Stimulated activated CD4-positive, alpha-beta T cell treated with anti-CD3 and anti-CD28 coated beads, Interleukin-15, amount 100 ng/mL, for 48 hours (primary cell): ENCODE measurements at regions not wholly inside any gene's neighbourhood (a gene's known extent, or its start where the extent isn't known, plus 50 kb on each side); places are given as distances from the start of the nearest gene placed in this dataset.

Source experiments
- DNase-seq, 2 donors: peaks; one replicate each; pipeline ENCODE4 v3.0.0-alpha.2; 2020; ENCODE audit warnings: low read depth in 2 of 2

- DNase-seq: no peak
These were observed 471.5 kb downstream of the EPHA4 start for GRCh38 chr2:221100467-221101089.

GRCh38 chr2:221102896-221103688 is 469.0 kb downstream of the EPHA4 start:
- no peak for DNase-seq

GRCh38 chr2:221103930-221104329 is 468.2 kb downstream of the EPHA4 start:
- no peak for DNase-seq

- no peak for DNase-seq
These were observed 467.7 kb downstream of the EPHA4 start for GRCh38 chr2:221104361-221104811.

GRCh38 chr2:221106241-221106640 is 465.9 kb downstream of the EPHA4 start:
- no peak for DNase-seq

GRCh38 chr2:221107424-221107823 is 464.7 kb downstream of the EPHA4 start:
- DNase-seq: no peak

- DNase-seq: no peak
These were observed 462.6 kb downstream of the EPHA4 start for GRCh38 chr2:221109552-221109951.

- no peak for DNase-seq
These were observed 460.4 kb downstream of the EPHA4 start for GRCh38 chr2:221111739-221112138.

GRCh38 chr2:221112744-221113143 is 459.4 kb downstream of the EPHA4 start:
- no peak for DNase-seq

- no peak for DNase-seq
These were observed 456.2 kb downstream of the EPHA4 start for GRCh38 chr2:221115944-221116343.

- no peak for DNase-seq
These were observed 451.5 kb downstream of the EPHA4 start for GRCh38 chr2:221120643-221121042.

GRCh38 chr2:221123396-221123795 is 448.7 kb downstream of the EPHA4 start:
- no peak for DNase-seq

GRCh38 chr2:221124532-221125240 is 447.4 kb downstream of the EPHA4 start:
- no peak for DNase-seq

GRCh38 chr2:221125691-221126090 is 446.4 kb downstream of the EPHA4 start:
- DNase-seq: no peak

- DNase-seq: no peak
These were observed 442.4 kb downstream of the EPHA4 start for GRCh38 chr2:221129657-221130056.

GRCh38 chr2:221130431-221130830 is 441.7 kb downstream of the EPHA4 start:
- DNase-seq: no peak

GRCh38 chr2:221133941-221134340 is 438.2 kb downstream of the EPHA4 start:
- DNase-seq: no peak

GRCh38 chr2:221134718-221135117 is 437.4 kb downstream of the EPHA4 start:
- DNase-seq: no peak

GRCh38 chr2:221135699-221136098 is 436.4 kb downstream of the EPHA4 start:
- no peak for DNase-seq

- no peak for DNase-seq
These were observed 434.7 kb downstream of the EPHA4 start for GRCh38 chr2:221137385-221137784.

GRCh38 chr2:221142341-221142740 is 429.8 kb downstream of the EPHA4 start:
- DNase-seq: no peak

GRCh38 chr2:221143231-221143630 is 428.9 kb downstream of the EPHA4 start:
- no peak for DNase-seq

- DNase-seq: no peak
These were observed 427.2 kb downstream of the EPHA4 start for GRCh38 chr2:221144909-221145308.
